CD4-positive, alpha-beta T cell treated with Interleukin-10 for 1 hour (primary cell): ENCODE measurements at regions not wholly inside any gene's neighbourhood (a gene's known extent, or its start where the extent isn't known, plus 50 kb on each side); places are given as distances from the start of the nearest gene placed in this dataset.
A peak's percentile ranks its signal among the peaks of the same experiment; 100 is the strongest.

Source experiments
- DNase-seq: peaks from one replicate; pipeline ENCODE4 v3.0.0-alpha.2; 2020

DNA sequence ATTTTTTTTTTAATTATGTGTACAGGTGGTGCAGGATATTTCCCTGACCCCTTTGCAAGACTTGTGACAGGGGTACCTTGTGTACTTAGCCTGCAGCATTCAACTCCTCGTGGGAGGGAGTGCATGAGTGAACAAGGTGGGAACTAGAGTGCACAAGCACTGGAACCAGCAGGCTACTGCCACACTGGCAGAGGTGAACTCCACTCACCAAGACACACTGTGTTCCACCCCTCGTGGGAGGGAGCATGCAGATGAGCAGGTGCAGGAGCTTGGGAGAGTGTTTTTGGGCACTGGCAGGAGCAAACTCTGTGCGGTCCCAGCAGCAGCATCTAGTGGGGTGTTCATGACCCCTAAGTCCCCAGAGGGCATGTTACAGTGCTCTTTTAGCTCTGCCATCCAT is 282.7 kb upstream of the PLET1 start:
- no peak for DNase-seq

DNA sequence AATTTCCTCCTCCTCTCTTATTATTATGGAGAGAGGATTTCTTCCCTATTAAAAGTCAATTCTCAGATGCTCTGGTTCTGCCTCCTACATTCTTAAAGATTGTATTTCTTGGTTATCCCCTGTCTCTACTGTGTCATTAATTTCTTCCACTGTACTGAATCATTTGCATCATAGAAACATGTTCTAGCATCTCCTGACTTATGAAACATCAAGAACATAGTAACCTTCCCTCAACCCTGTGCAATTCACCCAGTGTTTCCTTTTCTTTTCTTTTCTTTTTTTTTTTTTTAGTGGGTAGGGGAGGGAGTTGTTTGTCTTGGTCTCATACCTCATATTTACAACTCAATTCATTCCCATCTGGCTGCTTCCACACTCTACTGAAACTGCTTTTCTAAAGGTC is 288.0 kb upstream of the PLET1 start:
- DNase-seq: no peak

DNA sequence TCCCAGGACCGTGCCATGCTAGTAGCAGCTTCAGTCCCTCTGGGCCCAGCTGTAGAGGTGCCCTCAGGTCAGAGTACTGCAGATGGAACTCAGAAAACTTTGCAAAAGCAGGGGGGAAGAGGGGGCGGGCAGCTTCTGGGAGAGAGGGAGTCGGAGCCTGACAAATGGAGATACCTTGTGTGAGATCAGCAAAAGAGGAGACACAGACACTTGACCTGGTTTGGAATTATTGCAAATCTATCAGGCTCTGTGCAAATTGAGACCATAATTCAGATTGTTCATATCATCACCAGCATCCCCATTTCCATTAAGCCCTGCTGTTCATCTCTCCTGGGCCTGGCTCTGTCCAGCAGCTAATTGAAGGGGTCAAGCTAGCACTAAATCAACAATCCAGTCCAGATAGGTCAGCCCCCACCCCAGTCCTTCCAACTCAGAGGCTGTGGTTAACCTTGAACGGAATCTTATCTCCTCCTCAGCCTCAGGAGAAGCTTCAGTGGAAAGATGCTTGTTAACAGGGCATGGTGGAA is 292.6 kb upstream of the PLET1 start:
- no peak for DNase-seq

DNA sequence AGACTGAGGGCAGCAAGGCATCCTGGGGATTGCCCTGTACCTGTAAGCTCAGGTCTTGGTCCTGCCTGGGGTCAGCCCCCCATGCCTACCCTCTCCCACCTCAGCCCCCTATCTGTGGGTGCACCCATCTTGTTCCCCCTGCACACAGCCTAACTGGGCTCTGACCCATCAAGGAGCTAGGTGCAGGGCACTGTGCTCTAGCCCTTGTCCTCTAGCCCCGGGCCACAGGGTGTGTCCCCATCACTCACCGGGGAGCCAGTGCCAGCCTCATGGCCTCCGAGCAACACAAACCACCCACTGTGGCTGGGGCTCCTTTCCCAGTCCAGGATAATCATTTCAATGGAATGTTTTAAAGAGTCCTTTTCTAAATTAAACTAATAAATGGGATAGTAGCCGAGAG is 293.9 kb upstream of the PLET1 start:
- DNase-seq: no peak

DNA sequence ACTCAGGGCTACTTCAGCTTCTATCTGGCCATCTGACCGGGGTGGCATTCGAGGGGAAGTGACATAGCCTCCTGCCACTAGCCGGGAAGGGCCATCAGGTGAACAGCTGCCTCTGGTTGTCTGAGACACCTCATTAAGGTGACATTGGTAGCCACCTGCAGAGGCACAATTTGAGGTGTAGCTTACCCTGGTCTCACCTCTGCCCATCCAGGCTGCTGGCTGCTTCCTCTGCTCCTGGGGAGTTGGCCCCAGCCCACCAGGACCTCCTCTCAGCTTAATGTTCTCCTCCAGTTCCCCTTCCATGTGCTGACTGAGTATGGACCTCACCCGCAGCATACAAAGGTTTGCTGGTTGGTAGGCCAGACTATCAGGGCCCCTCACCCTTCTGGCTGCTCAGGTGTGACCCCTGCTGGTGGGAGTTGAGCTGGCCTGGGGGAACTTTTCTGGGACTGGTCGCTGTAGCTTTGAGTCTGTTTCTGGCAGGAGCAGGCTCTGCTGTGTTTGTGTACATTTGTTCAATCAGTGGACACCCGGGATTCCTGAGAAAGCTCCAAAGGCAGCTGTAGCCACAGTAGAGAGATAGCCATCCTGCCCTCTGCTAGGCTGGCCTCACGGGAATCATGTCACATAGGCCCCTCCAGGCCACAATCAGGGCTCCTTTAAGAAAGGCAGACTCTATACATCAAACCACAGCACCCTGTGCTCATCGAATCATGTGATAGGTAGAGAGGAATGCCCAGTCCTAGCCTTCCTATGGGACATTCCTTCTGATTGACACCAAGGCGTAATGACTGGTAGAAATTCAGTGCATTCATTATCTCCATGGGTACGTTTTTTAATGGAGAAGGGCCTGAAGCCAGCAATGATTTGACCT is 295.1 kb upstream of the PLET1 start:
- peak; percentile 58 for DNase-seq

DNA sequence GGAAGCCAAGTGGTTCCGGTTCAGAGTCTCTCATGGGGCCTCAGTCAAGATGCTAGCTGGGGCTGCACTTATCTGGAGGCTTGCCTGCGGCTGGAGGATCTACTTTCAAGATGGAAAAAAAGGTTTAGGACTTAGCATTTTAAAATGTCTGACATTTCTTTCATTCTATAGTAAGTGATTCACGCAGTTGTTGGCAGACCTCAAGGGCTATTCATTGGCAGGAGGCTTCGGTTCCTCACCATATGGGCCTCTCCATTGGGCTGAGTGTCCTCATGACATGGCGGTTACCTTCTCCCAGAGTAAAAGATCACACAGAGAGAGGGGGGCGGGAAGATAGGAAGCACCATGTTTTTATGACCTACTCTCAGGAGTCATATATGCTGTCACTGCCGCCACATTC is 298.0 kb upstream of the PLET1 start:
- DNase-seq: no peak

DNA sequence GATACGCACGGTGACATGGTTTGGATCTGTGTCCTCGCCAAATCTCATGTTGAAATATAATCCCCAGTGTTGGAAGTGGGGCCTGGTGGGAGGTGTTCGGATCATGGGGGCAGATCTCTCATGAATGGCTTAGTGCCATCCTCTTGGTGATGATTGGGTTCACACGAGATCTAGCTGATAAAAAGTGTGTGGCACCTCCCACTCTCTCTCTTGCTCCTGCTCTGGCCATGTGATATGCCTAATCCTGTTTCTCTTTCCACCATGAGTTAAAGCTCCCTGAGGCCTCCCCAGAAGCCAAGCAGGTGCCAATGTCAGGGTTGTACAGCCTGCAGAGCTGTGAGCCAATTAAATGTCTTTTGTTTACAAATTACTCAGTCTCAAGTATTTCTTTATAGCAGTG is 303.1 kb upstream of the PLET1 start:
- no peak for DNase-seq

DNA sequence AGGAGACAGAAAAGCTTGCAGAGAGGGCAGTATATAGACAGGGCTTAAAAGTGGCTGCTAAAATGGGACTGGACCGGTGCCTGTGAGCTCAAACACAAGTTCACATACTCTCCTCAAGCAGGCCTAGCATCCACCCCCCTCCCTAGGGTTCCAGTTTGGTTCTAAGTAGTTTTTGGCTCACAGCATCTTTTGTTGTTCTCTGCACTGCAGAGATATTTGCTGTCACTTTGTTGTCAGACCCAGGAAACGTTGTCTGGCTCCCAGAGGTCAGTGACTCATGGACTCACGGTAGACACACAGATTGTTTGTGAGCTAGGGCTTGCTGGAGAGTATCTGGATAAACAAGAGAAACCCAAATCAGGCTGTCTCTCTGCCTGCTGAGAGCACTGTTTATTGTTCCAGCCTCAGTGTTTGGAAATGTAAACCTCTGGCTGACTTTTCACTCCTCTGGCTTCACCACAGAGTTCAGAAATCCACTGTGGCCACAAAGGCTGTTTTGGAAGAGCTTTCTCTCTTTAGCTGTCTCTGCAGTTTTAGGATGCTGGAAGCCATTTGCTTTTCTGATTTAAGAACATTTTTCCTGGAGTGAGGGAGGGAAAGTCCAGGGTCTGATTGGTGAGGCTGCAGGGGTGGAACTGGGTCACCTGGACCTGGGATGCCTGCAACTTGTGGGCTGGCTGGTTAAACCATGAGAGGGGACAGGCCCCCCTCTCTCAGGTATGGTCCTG is 303.7 kb upstream of the PLET1 start:
- DNase-seq: no peak

DNA sequence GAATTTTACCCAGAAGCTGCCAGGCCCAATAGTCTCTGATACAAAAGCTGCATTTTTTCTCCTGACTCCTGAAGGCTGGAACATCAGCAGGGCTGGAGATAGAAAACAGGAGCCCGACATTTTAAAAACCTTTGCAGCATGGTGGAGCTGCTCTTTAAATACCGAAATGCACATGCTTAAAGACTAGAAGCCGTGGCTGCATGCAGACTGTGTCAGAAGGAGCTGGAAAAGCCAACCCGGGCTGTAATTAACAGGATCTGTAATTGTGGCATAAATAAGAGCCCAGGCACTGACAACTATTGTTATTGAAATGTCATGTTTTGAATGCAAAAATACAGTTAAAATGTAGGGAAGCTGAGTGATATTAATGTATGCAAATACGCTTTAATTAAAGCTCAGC is 304.9 kb upstream of the PLET1 start:
- DNase-seq: no peak

DNA sequence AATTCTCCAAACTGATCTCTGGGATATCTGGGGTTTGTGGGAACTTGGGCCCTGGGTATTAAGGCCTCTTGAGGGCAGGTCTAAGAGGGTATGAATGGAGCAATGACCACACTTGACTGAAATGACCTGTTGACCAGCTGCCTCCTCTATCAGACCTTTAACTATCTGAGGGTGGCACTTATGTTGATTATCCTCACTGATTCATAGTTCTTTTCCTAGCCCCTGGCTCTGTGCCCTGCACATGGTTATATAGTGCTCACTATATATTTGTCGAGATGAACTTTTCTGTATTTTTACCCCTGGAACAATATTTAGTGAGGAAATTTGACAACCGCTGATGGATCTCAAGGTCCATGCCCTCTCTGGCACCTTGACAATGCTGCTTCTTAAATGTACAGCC is 305.5 kb upstream of the PLET1 start:
- DNase-seq: no peak

DNA sequence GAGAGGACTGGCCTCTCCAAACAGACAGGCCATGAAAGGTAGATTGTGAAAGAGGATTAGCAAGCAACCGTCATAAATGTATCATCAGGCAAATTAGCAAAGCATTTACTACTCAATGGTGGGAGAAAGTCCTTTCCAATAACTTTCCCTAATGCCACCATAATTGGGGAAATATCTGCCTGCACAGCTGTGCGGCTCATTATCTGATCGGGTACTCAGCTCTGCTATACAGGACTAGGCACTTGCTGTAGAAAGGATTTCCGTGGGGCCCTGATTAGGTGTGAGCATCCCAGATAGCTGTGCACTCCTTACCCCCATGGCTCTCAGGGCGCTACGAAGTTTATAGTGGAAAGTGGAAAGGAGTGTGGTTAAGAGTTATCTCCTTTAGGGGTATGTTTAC is 309.7 kb upstream of the PLET1 start:
- DNase-seq: no peak

DNA sequence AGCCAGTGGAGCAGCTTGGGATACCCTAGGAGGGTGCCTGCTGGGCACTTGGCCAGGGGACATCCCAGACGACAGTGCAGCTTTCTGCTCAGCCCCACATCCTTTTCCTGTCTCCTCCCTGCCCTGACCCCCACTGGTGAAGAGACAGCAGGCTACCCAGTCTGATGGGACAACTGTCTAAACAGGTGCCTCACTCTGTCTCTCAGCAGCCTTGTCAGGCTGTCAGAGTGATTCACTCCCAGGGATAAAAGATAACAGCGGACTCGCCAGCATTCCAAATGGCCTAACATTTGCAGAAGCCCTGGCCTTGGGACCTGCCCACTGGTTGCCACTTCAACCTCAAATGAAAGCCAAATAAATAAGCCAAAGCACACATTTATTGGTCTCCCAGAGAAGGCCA is 318.6 kb upstream of the PLET1 start:
- DNase-seq: no peak

DNA sequence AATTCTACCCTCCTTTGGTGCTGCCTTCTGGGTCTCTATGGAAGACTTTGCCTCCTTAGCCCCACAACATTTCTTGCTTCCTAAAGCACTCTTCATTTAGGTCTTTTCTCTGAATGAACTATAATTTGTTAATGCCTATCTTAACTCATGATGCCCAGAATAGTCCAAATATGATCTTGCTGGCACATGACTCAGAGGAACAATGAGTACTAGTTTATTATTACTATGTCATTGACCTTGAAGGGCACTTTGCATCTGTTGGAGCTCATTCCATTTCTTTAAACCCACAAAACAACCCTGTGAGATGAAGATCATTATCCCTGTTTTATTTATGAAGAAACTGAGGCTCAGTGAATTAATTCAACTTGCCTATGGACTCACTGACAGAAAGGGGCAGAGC is 320.2 kb upstream of the PLET1 start:
- DNase-seq: no peak

DNA sequence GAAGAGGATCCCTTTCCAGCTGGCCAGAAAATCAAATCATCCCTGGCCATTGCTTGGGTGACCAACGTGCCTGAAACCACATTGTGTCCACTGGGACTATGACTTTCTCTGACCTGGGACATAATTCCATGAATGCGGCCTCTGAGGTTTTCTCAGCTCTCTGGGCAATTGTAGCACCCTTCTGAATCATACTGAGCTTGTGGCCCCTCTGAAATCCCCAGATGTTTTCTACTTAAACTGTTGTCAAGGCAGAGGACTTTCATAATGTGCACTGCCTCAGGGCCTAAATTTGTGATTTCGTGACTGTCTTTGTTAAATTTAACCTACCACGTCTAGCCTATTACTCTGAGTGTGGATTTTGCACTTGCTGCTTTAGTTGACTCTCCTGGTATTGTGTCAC is 321.1 kb upstream of the PLET1 start:
- no peak for DNase-seq

DNA sequence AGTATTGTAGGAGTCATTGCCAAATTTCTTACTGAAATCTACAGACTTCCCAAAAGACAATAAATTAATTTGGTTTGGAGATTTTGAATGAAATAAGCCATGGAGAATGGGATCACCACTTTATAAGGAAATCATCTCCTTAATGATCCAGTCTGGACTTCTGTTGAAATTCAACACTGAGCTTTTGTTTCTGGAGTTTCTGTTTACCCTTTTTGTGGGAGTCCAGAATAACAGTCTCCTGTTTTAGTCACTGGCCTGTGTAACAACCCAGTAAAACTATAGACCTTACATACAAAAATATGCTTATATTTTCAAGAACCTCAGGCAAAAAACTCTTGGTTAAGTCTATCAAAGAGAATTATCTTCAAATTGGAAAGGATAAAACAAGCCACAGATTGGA is 321.7 kb upstream of the PLET1 start:
- DNase-seq: no peak

DNA sequence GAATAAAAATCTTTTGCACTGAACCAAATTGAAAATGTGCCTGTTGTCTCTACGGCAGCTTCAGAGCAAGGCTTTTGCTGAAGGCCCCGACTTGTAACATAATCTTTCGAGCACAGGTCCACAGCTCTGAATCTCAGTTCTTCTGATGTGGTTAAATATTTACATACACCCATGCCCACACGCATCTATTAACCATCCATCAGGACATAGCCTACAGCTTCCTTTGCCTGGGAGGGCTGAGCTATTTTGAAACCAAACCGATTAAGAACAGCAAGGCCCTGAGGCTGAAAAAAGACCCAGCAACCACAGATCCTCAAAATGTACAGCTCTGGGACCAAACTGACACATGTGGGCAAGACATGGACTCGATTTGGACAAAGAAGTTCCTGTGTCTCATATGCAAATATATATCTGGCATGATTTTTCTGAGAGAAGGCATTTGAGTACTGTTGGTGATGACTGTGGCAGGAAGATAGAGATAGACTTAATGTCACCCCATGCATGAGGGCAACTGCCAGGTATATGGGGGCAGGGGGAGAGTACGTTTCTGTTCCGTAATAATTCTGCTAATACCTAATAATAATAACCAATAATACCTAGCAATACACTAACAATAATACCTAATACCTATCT is 322.7 kb upstream of the PLET1 start:
- no peak for DNase-seq

DNA sequence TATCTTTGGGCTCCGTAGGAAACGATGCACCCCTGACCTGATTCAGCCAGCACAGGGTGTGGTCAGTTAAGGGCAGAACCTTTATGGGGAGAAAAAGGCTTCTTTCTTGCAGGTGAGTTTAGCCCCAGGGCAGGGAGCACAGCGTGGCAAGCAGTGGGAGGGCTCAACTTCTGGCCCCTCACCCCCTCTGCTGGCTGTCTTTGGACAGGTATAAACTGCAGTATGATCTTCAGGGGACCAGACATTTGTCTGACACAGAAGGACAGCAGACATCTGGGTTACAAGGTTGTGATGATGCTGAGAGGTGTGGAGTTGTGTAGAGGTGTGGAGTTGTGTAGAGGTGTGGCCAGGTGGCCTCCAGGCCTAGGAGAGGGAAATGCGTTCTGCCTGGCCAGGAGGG is 324.0 kb upstream of the PLET1 start:
- DNase-seq: peak; percentile 4

DNA sequence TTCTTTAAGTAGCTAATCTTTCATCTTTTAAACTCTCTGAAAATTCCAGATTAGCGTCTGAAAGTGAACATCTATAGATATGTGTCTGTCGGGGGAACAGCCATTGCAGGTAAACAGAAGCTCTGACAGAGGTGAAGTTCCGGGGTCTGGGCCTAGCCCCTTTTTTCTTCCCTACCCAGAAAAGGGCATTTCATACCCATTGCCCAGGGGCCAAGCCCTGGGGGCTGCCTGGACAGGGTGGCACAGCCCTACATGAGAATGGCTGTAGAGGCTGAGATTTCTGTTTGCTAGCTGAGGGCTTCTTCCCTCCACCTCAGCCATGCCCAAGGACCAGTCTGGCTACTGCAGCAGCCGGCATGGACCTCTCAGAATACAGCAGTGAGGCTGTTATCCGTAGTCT is 327.0 kb upstream of the PLET1 start:
- no peak for DNase-seq

DNA sequence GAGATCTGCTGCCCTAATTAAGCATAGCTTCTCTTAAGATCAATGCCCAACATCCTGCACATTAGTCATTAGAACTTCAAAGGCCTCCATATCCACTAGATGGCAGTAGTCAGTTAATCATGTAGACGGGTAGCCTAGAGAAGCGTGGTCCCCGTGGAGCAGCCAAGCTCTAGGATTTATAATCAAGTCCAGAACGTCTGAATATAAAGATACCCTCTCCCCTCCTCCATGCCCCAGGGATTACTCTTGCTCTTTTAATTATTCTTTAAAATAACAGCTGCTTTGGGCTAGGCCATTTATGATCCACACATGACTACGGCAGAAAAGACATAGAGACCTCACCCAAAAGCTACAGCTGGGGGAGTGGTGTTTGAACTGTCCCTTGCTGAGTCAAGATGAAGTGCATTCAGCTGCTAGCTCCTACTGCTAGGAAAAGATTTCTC is 327.6 kb upstream of the PLET1 start:
- DNase-seq: peak; percentile 57

DNA sequence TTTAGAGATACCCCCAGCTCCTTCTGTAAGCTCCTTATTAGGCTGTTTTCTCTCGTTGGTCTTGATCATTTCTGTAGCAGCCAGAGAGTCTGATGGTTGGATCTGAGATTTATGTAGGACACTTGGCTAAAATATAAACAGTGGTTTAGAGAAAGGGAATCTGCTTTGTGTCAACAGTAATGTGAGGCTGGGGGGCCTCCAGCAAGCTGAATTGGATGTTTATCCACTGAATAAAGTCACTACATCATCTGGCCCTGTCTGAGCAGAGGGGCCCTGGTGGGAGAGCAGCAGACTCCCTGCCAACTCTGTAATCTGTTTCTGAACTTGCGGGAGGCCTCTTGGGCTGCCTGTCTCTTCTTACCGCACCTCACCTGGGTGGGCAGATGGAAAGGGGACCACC is 328.5 kb upstream of the PLET1 start:
- no peak for DNase-seq

DNA sequence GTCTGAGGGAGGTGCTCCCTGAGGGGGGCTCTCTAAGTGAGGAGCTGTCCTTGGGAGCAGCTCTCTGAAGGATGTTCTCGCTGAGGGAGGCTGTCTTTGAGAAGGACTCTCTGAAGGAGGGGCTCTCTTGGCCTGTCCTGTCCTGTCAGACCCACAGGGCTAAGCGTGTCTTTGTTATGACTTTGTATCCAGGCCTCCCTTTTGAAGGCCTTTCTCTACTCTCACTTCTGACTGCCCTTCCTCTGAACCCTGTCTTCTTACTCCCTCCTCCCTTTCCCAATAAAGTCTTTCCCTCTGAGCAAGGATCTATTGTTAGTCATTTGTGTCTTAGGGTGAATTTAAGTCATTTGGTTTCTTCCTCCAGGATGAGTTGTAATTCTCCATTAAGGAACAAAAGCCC is 330.1 kb upstream of the PLET1 start:
- no peak for DNase-seq

DNA sequence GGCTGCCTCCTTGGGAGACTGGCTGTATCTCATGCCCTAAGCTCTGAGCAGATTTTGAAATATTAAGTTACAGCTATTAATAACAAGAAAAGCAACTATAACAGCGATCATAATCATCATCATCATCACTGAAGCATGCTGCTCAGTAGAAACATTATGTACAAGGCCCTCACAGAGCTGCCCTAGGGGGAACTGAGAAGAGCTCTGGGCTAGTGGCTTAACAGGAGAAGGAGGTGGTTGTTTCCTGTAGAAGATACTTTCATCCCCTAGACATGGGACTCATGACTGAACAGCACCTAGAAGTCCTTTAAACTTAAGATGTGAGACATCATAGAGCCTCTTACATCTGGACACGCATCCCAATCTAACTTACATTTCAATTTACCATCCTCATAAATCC is 332.8 kb upstream of the PLET1 start:
- DNase-seq: no peak

DNA sequence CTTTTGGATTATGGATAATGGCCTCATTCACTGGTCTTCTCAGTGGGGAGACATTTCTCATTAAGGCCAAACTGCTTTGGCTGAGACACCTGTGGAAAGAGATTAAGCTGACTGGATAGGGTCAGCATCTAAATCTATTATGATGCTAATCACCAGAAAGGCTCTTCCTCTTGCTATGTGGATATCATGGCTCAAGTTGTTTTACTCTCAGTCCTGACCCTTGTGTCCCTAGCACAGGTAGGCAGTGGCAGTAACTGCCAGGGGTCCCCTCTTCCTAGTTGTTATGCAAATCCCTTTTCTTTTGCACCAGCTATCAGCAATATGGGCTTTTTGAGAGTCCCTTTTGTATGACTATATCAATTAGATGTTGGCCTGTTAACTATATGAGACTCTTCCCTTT is 335.7 kb upstream of the PLET1 start:
- DNase-seq: no peak

DNA sequence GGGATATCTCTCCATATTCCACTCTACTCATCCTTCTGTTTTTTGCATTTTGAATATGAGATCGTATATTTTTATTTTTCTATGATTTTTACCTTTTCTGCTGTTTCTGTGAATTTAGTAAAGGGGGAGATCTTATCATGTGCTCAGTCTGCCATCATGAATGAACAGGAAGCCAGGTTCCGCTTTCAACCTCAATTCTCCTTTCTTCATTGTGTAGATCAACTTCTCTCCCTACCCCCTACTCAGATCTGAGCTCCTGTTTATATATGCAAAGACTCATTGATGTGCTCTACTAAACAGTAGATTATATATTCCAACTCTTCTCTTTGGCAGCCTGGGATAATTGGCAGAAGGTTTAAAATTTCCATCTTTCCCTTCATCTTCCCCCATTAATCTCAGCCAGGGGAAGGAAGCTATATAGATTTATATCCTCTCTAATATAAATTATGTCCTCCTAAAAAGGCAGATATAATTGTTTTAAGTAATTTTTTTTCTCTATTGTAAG is 336.7 kb upstream of the PLET1 start:
- DNase-seq: no peak
